Erythroblast (primary cell): ENCODE measurements at regions not wholly inside any gene's neighbourhood (a gene's known extent, or its start where the extent isn't known, plus 50 kb on each side); places are given as distances from the start of the nearest gene placed in this dataset.
"Not testable (repeated sequence)": the region's sequence is repeated elsewhere in the genome, so short reads cannot be mapped to it uniquely, and the experiment has no call there.

Experiments used
- GATA1 ChIP-seq: IDR thresholded peaks from 2 replicates; pipeline ENCODE4 v1.6.1; 2011; ENCODE audit warnings: low read depth, mild to moderate bottlenecking, control low read depth, low read length, moderate library complexity
- POLR2A ChIP-seq: IDR thresholded peaks from 2 replicates; pipeline ENCODE4 v1.6.1; 2011; ENCODE audit warnings: mild to moderate bottlenecking, low read length

GRCh38 chr3:25199567-25199966 lies 228.5 kb upstream of the RARB start:
- not testable (repeated sequence) for TF ChIP-seq POLR2A, GATA1
